ENCODE measurements at regions not wholly inside any gene's neighbourhood (a gene's known extent, or its start where the extent isn't known, plus 50 kb on each side); places are given as distances from the start of the nearest gene placed in this dataset.
"Not testable (repeated sequence)": the region's sequence is repeated elsewhere in the genome, so short reads cannot be mapped to it uniquely, and the experiment has no call there.

DNA sequence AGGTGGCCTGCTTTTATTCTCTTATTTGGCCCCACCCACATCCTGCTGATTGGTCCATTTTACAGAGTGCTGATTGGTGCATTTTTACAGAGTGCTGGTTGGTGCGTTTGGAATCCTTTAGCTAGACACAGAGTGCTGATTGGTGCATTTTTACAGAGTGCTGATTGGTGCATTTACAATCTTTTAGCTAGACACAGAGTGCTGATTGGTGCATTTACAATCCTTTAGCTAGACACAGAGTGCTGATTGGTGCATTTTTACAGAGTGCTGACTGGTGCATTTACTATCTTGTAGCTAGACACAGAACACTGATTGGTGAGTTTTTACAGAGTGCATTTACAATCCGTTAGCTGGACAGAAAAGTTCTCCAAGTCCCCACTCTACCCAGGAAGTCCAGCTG is 720.6 kb downstream of the PDCD6IP start:
- TF ChIP-seq CTCF (IDR thresholded peaks at IDR 0.05); POLR2AphosphoS5 (IDR thresholded peaks at IDR 0.05; ENCODE audit: low read depth, low read length): not testable (repeated sequence)
